Gastroesophageal sphincter (tissue), 4 donors: ENCODE measurements at regions not wholly inside any gene's neighbourhood (a gene's known extent, or its start where the extent isn't known, plus 50 kb on each side); places are given as distances from the start of the nearest gene placed in this dataset.

Experiments
- ATAC-seq: fragments of 150-250 bp; one replicate; pipeline ENCODE4 v1.9.1; 2016; ENCODE audit warnings: mild to moderate bottlenecking, moderate library complexity
- H3K27ac ChIP-seq, 4 donors: fragments of 200-600 bp; sonication (generic) in 3 of 4; 1 replicate in 3 of 4; 2 replicates in 1 of 4; pipeline ENCODE4 v1.5.1; 2016 to 2019
- H3K27me3 ChIP-seq: fragments of 200-600 bp; sonication (generic); one replicate; pipeline ENCODE4 v1.5.1; 2019
- H3K36me3 ChIP-seq, 2 donors: fragments of 200-600 bp; sonication (generic); one replicate each; pipeline ENCODE4 v1.5.1; 2019; ENCODE audit warnings: control low read depth in 1 of 2
- H3K4me1 ChIP-seq, 3 donors: fragments of 200-600 bp; sonication (generic); 1 replicate in 2 of 3; 2 replicates in 1 of 3; pipeline ENCODE4 v1.5.1; 2016 to 2019; ENCODE audit warnings: control low read depth in 2 of 3
- H3K4me3 ChIP-seq, 2 donors: fragments of 200-600 bp; sonication (generic); one replicate each; pipeline ENCODE4 v1.5.1; 2019; ENCODE audit warnings: mild to moderate bottlenecking in 1 of 2, moderate library complexity in 1 of 2
- H3K9me3 ChIP-seq, 3 donors: fragments of 200-600 bp; sonication (generic); one replicate each; pipeline ENCODE4 v1.5.1; 2017 to 2019; ENCODE audit warnings: control low read depth in 2 of 3
- EP300 ChIP-seq: sonication (generic); formaldehyde crosslinking; IDR thresholded peaks from one replicate; pipeline ENCODE4 v1.6.1; 2017; ENCODE audit warnings: antibody characterized with exemption, mild to moderate bottlenecking
- POLR2A ChIP-seq, 2 donors: fragments of 450-650 bp; IDR thresholded peaks; one replicate each; pipeline ENCODE4 v1.6.1; 2017; ENCODE audit warnings: antibody characterized with exemption in 2 of 2, mild to moderate bottlenecking in 2 of 2, moderate library complexity in 1 of 2
- POLR2AphosphoS5 ChIP-seq: sonication (generic); formaldehyde crosslinking; IDR thresholded peaks from one replicate; pipeline ENCODE4 v1.6.1; 2017; ENCODE audit warnings: antibody characterized with exemption
- WGBS, 2 donors: methylation state at CpG; one replicate each; pipeline ENCODE4 v1.1.5; 2018; ENCODE audit warnings: low coverage in 1 of 2; 5-methylcytosine and 5-hydroxymethylcytosine counted together
- TF ChIP-seq, protein P1 (sequence below), 4 experiments: fragments of 200-600 bp in 2 of 4; fragments of 450-650 bp in 2 of 4; sonication (generic) in 1 of 4; IDR thresholded peaks; one replicate each; pipeline ENCODE4 v1.5.1; 2017 to 2019; ENCODE audit warnings: antibody characterized with exemption in 4 of 4, mild to moderate bottlenecking in 2 of 4, moderate library complexity in 2 of 4

DNA sequence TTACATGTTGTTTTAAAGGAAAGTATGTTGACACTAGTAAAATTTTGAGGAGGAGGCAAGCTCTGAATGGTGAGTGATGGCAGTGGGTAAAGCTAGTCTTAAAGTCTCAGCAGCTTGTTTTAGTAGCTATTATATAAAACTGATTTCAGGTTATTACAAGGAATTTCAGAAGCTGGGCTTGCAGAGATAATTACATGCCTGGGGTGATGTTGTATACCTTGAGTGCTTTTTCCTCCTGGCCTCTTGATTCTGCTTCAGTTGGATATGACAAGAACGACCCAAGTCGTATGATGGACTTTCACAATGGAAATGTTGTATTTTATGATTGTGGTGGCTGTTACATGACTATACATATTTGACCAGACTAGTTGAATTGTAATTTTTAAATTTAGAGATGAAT is 175.5 kb upstream of the ADGRL3 start:
- Histone ChIP-seq H3K36me3 (no peaks in the 10 kb centered on the region), H3K4me3 (no peak overlapping the region), H3K27me3 (no peaks in the 10 kb centered on the region), H3K27ac (no peak overlapping the region), H3K4me1 (no peaks in the 10 kb centered on the region), H3K9me3 (no peaks in the 10 kb centered on the region)
- 88 to 89% methylated on average over 2 of the region's 2 CpGs for WGBS, 2 donors
- no peak for ATAC-seq
- TF ChIP-seq, protein P1, sequence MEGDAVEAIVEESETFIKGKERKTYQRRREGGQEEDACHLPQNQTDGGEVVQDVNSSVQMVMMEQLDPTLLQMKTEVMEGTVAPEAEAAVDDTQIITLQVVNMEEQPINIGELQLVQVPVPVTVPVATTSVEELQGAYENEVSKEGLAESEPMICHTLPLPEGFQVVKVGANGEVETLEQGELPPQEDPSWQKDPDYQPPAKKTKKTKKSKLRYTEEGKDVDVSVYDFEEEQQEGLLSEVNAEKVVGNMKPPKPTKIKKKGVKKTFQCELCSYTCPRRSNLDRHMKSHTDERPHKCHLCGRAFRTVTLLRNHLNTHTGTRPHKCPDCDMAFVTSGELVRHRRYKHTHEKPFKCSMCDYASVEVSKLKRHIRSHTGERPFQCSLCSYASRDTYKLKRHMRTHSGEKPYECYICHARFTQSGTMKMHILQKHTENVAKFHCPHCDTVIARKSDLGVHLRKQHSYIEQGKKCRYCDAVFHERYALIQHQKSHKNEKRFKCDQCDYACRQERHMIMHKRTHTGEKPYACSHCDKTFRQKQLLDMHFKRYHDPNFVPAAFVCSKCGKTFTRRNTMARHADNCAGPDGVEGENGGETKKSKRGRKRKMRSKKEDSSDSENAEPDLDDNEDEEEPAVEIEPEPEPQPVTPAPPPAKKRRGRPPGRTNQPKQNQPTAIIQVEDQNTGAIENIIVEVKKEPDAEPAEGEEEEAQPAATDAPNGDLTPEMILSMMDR (IDR thresholded peaks at IDR 0.05) = no peak
- TF ChIP-seq POLR2AphosphoS5 (no peak), POLR2A (IDR thresholded peaks at IDR 0.05) (no peak), EP300 (no peak)

DNA sequence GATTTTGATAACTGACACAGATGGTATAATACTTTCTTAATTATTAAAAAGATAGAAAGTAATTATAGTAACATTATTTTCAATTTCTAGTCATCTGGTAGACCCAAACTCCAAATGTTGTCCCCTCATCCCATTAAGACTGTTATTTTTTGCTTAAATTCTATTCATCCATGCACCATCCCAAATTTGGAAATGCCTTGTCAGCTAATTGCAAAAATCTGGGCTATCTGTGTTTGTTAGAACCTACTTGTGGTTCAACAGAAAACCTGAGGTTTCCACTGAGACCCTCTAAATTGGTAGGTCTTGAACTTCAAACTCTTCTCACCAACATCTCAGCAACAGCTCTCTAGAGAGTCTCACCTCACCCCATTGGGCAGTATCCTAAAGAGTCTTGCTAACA is 172.2 kb upstream of the ADGRL3 start:
- Histone ChIP-seq H3K4me1 (no peaks in the 10 kb centered on the region), H3K36me3 (no peaks in the 10 kb centered on the region), H3K9me3 (no peaks in the 10 kb centered on the region), H3K27me3 (no peaks in the 10 kb centered on the region), H3K27ac (no peak overlapping the region), H3K4me3 (no peak overlapping the region)
- no peak for TF ChIP-seq EP300
- no peak for TF ChIP-seq POLR2A (IDR thresholded peaks at IDR 0.05)
- TF ChIP-seq, protein P1 (IDR thresholded peaks at IDR 0.05) = no peak
- no peak for TF ChIP-seq POLR2AphosphoS5
- no peak for ATAC-seq

DNA sequence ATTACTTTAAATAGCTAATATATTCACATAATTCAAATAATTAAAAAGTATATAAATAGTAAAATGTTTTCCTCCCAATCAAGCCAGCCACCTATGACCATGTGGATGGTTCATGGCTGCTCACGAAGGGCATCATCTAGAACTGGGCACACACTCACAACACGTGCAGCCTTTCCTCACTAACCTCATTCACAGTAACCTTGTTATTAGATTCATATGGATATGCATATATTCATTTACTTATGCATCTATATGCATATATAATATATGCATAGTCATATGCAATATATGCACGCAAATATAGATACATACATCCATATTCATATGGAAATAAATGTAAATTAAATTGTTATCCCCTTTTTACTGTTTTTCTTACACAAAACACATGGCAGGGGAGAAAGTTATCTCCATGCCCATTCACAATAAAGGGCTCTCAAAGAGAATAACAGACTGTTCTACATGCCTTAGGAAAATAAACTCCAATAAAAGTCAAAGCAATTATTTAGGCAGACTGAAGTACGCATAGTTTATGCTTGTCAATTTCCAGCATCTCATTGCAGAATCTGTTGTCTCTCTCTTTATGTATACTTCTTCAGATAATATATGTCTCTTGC is 163.9 kb upstream of the ADGRL3 start:
- no peak overlapping the region for H3K4me3 ChIP-seq
- no peak overlapping the region for H3K27ac ChIP-seq
- no peaks in the 10 kb centered on the region for H3K27me3 ChIP-seq
- TF ChIP-seq EP300 (no peak), POLR2A (IDR thresholded peaks at IDR 0.05) (no peak), POLR2AphosphoS5 (no peak)
- TF ChIP-seq, protein P1 (IDR thresholded peaks at IDR 0.05) = no peak
- 80 to 88% methylated on average over 4 of the region's 4 CpGs for WGBS, 2 donors
- H3K36me3 ChIP-seq = no peaks in the 10 kb centered on the region
- H3K9me3 ChIP-seq = no peaks in the 10 kb centered on the region
- no peak for ATAC-seq
- no peaks in the 10 kb centered on the region for H3K4me1 ChIP-seq

DNA sequence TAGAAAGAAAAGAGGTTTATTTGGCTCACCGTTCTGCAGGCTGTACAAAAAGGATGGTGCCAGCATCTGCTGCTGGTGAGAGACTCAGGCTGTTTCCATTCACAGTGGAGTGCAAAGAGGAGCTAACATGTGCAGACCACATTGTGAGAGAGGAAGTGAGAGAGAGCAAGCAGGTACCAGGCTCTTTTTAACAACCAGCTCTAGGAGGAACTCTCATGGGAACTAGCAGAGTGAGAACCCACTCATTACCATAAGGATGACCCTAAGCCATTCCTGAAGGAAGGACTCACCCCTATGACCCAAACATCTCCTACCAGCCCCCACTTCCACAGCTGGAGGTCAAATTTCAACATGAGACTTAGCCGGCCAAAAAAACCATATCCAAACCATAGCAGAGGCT is 158.6 kb upstream of the ADGRL3 start:
- H3K27ac ChIP-seq = no peak overlapping the region
- WGBS, 2 donors = 59 to 63% methylated on average over 2 of the region's 2 CpGs
- TF ChIP-seq, protein P1 (IDR thresholded peaks at IDR 0.05) = no peak
- TF ChIP-seq POLR2AphosphoS5 (no peak), EP300 (no peak), POLR2A (IDR thresholded peaks at IDR 0.05) (no peak)
- no peaks in the 10 kb centered on the region for H3K36me3 ChIP-seq
- H3K27me3 ChIP-seq = no peaks in the 10 kb centered on the region
- no peaks in the 10 kb centered on the region for H3K9me3 ChIP-seq
- ATAC-seq = no peak
- no peaks in the 10 kb centered on the region for H3K4me1 ChIP-seq
- H3K4me3 ChIP-seq = no peak overlapping the region

DNA sequence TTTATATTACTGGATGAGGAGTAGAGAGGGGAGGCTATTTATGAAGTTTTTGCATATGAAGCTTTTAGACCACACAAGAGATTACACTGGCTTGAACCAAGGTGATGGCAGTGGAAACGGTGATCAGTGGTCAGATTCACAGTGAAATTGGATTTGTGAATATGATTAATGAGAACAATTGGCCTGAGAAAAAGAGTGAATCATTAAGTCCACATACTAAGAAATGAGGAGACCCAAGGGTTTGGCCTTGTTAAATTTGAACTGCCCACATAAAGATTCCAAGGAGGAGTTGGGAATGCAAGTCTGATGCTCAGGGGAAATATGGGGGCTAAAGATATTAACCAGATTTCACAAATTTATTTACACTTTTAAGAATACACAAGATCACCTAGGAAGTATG is 155.3 kb upstream of the ADGRL3 start:
- Histone ChIP-seq H3K27ac (no peak overlapping the region), H3K27me3 (no peaks in the 10 kb centered on the region), H3K4me1 (no peaks in the 10 kb centered on the region), H3K36me3 (no peaks in the 10 kb centered on the region), H3K9me3 (no peaks in the 10 kb centered on the region), H3K4me3 (no peak overlapping the region)
- TF ChIP-seq EP300 = no peak
- TF ChIP-seq, protein P1 (IDR thresholded peaks at IDR 0.05) = no peak
- TF ChIP-seq POLR2A (IDR thresholded peaks at IDR 0.05) = no peak
- no peak for TF ChIP-seq POLR2AphosphoS5
- ATAC-seq = no peak
- WGBS, 2 donors = 58 to 87% methylated on average over 1 of the region's 1 CpG
